GM19328 (cell line): ENCODE measurements at regions not wholly inside any gene's neighbourhood (a gene's known extent, or its start where the extent isn't known, plus 50 kb on each side); places are given as distances from the start of the nearest gene placed in this dataset.
"Not testable (repeated sequence)": the region's sequence is repeated elsewhere in the genome, so short reads cannot be mapped to it uniquely, and the experiment has no call there.

ENCODE experiments used
- ATAC-seq: cut with Tn5 transposase; IDR thresholded peaks from one replicate; pipeline ENCODE4 v1.9.1; 2021; ENCODE audit warnings: mild to moderate bottlenecking, moderate library complexity; ENCODE audit not compliant: unreplicated experiment

- no peak for ATAC-seq
These were observed 321.9 kb downstream of the FOXO1 start for GRCh38 chr13:40344270-40345148.

GRCh38 chr13:40345149-40345514, 321.3 kb downstream of the FOXO1 start:
- ATAC-seq, result no peak

- no peak for ATAC-seq
These were observed 320.6 kb downstream of the FOXO1 start for GRCh38 chr13:40345654-40346372.

- ATAC-seq, result no peak
These were observed 319.8 kb downstream of the FOXO1 start for GRCh38 chr13:40346592-40346991.

- no peak for ATAC-seq
These were observed 318.3 kb downstream of the FOXO1 start for GRCh38 chr13:40348096-40348679.

GRCh38 chr13:40350283-40350992, 316.0 kb downstream of the FOXO1 start:
- no peak for ATAC-seq

- no peak for ATAC-seq
These were observed 314.7 kb downstream of the FOXO1 start for GRCh38 chr13:40351537-40352379.

- ATAC-seq, result no peak
These were observed 314.1 kb downstream of the FOXO1 start for GRCh38 chr13:40352380-40352778.

- no peak for ATAC-seq
These were observed 313.5 kb downstream of the FOXO1 start for GRCh38 chr13:40352802-40353562.

- no peak for ATAC-seq
These were observed 311.2 kb downstream of the FOXO1 start for GRCh38 chr13:40355126-40355724.

- no peak for ATAC-seq
These were observed 310.4 kb downstream of the FOXO1 start for GRCh38 chr13:40356011-40356410.

- not testable (repeated sequence) for ATAC-seq
These were observed 310.0 kb downstream of the FOXO1 start for GRCh38 chr13:40356458-40356857.

GRCh38 chr13:40362502-40362901, 303.9 kb downstream of the FOXO1 start:
- no peak for ATAC-seq

GRCh38 chr13:40363653-40364052, 302.8 kb downstream of the FOXO1 start:
- no peak for ATAC-seq

GRCh38 chr13:40366119-40366518, 300.3 kb downstream of the FOXO1 start:
- ATAC-seq, result no peak

GRCh38 chr13:40368127-40368891, 298.1 kb downstream of the FOXO1 start:
- no peak for ATAC-seq

- ATAC-seq, result no peak
These were observed 295.8 kb downstream of the FOXO1 start for GRCh38 chr13:40370661-40371060.

GRCh38 chr13:40371531-40372125, 294.8 kb downstream of the FOXO1 start:
- ATAC-seq, result no peak
